Breast epithelium (tissue), 4 donors: ENCODE measurements at regions not wholly inside any gene's neighbourhood (a gene's known extent, or its start where the extent isn't known, plus 50 kb on each side); places are given as distances from the start of the nearest gene placed in this dataset.

ENCODE experiments used
- DNase-seq, 2 donors: peaks; one replicate each; pipeline ENCODE4 v3.0.0-alpha.2; 2019; ENCODE audit warnings: low spot score in 2 of 2
- H3K27ac ChIP-seq, 2 donors: fragments of 200-600 bp; sonication (generic) in 1 of 2; one replicate each; pipeline ENCODE4 v1.5.1; 2016 to 2019; ENCODE audit warnings: mild to moderate bottlenecking in 1 of 2
- H3K27me3 ChIP-seq, 2 donors: fragments of 200-600 bp; sonication (generic) in 1 of 2; one replicate each; pipeline versions ENCODE4 v1.5.1 to v1.6.0; 2017 to 2019; ENCODE audit warnings: control low read depth in 1 of 2, mild to moderate bottlenecking in 1 of 2
- H3K36me3 ChIP-seq: fragments of 200-600 bp; one replicate; pipeline ENCODE4 v1.5.1; 2019
- H3K4me1 ChIP-seq, 2 donors: fragments of 200-600 bp; sonication (generic); one replicate each; pipeline ENCODE4 v1.5.1; 2016 to 2019; ENCODE audit warnings: control low read depth in 1 of 2
- H3K4me3 ChIP-seq, 3 donors: fragments of 200-600 bp; sonication (generic); 1 replicate in 2 of 3; 2 replicates in 1 of 3; pipeline ENCODE4 v1.5.1; 2016 to 2019; ENCODE audit warnings: mild to moderate bottlenecking in 3 of 3, moderate library complexity in 2 of 3
- H3K9me3 ChIP-seq, 2 donors: fragments of 200-600 bp; sonication (generic) in 1 of 2; one replicate each; pipeline ENCODE4 v1.5.1; 2016 to 2019; ENCODE audit warnings: control low read depth in 1 of 2
- POLR2A ChIP-seq: fragments of 450-650 bp; IDR thresholded peaks from one replicate; pipeline ENCODE4 v1.6.1; 2016; ENCODE audit warnings: antibody characterized with exemption, mild to moderate bottlenecking, moderate library complexity
- POLR2AphosphoS5 ChIP-seq, 3 donors: sonication (generic); formaldehyde crosslinking; IDR thresholded peaks; one replicate each; pipeline ENCODE4 v1.6.1; 2017; ENCODE audit warnings: antibody characterized with exemption in 3 of 3
- intact Hi-C: fragments of 100-400 bp; cut with DNase I; formaldehyde crosslinking; loops from one replicate; pipeline ENCODE4 v1.15.1; 2023; ENCODE audit warnings: low total_unique reads
- TF ChIP-seq, protein P1 (sequence below), 3 donors: fragments of 450-650 bp; IDR thresholded peaks; one replicate each; pipeline ENCODE4 v1.5.1; 2016 to 2017; ENCODE audit warnings: antibody characterized with exemption in 3 of 3, mild to moderate bottlenecking in 3 of 3, moderate library complexity in 3 of 3

DNA sequence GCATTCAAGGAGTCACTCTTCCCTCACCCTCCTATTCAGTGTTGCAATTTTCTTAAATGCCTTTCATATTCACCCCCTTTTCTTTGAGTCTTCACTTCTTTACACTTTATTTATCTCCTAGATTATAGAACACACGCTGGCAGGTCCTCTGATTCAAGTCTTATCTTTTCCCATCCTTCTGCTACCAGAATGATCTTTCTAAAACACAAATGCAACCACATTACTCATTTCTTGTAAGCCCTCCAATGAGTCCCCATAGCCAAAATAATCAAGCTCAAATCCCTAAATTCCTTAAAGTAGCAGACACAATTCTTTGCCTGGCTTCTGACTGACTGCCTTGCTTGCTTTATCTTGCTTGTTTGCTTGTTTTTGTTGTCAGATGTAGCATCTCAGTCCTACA, 920.0 kb downstream of the TFAP2A start:
- no peaks in the 10 kb centered on the region for H3K36me3 ChIP-seq
- no peak for DNase-seq
- H3K9me3 ChIP-seq, result no peaks in the 10 kb centered on the region
- no peak overlapping the region for H3K27ac ChIP-seq
- H3K4me1 ChIP-seq, result no peaks in the 10 kb centered on the region
- intact Hi-C loops, result no loop called here
- no peaks in the 10 kb centered on the region for H3K27me3 ChIP-seq
- TF ChIP-seq POLR2A, result no peak
- TF ChIP-seq, protein P1, sequence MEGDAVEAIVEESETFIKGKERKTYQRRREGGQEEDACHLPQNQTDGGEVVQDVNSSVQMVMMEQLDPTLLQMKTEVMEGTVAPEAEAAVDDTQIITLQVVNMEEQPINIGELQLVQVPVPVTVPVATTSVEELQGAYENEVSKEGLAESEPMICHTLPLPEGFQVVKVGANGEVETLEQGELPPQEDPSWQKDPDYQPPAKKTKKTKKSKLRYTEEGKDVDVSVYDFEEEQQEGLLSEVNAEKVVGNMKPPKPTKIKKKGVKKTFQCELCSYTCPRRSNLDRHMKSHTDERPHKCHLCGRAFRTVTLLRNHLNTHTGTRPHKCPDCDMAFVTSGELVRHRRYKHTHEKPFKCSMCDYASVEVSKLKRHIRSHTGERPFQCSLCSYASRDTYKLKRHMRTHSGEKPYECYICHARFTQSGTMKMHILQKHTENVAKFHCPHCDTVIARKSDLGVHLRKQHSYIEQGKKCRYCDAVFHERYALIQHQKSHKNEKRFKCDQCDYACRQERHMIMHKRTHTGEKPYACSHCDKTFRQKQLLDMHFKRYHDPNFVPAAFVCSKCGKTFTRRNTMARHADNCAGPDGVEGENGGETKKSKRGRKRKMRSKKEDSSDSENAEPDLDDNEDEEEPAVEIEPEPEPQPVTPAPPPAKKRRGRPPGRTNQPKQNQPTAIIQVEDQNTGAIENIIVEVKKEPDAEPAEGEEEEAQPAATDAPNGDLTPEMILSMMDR (IDR thresholded peaks at IDR 0.05), result no peak
- no peak for TF ChIP-seq POLR2AphosphoS5 (IDR thresholded peaks at IDR 0.05)
- no peak overlapping the region for H3K4me3 ChIP-seq

DNA sequence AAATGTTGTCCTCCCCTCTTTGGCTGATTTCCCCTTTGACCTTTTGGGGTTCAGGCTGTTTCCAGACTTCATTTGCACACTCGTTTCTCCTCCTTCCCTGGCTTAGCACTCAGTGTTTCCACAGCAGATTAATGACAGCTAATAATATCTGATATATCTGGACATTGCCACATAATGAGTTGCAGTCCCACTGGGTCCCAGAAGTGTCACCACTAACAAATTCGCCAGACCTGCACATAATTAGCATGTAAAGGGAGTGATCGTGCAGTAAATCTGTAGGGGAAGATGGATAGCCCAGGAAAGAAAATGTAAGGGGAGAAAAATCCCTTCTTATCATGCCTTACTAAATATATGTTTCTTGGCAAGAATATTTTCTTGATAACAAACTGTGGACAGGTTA, 922.1 kb downstream of the TFAP2A start:
- intact Hi-C loops, result no loop called here
- no peak for DNase-seq
- Histone ChIP-seq H3K27me3 (no peaks in the 10 kb centered on the region), H3K9me3 (no peaks in the 10 kb centered on the region), H3K4me1 (no peaks in the 10 kb centered on the region), H3K4me3 (no peak overlapping the region), H3K27ac (no peak overlapping the region), H3K36me3 (no peaks in the 10 kb centered on the region)
- TF ChIP-seq POLR2A (no peak), POLR2AphosphoS5 (IDR thresholded peaks at IDR 0.05) (no peak)

DNA sequence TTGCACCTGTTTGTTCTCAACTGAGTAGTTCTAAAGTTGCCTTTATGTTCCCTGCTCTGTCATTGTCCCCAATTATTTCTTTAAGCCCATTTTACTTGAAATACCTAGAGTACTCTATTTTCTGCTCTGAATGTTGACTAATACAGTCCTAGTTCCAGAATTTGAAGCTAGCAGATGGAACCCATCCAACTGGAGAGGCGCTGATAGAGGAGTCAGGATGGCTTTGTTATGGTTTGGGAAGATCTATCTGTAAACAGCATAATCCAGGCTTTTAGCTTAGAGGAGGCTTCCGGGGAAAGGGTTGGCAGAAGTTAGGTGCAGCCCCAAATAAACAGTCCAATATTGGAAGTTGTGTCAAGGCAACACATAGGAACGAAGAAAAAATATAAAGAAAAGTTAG, 927.7 kb downstream of the TFAP2A start:
- TF ChIP-seq, protein P1 (IDR thresholded peaks at IDR 0.05), result no peak
- TF ChIP-seq POLR2A (no peak), POLR2AphosphoS5 (IDR thresholded peaks at IDR 0.05) (no peak)
- Histone ChIP-seq H3K36me3 (no peaks in the 10 kb centered on the region), H3K27me3 (no peaks in the 10 kb centered on the region), H3K4me3 (no peak overlapping the region), H3K4me1 (peaks cover 0 to 8% of the 10 kb centered on the region in 2 donors), H3K9me3 (no peaks in the 10 kb centered on the region), H3K27ac (no peak overlapping the region)
- intact Hi-C loops, result no loop called here
- DNase-seq, result no peak

DNA sequence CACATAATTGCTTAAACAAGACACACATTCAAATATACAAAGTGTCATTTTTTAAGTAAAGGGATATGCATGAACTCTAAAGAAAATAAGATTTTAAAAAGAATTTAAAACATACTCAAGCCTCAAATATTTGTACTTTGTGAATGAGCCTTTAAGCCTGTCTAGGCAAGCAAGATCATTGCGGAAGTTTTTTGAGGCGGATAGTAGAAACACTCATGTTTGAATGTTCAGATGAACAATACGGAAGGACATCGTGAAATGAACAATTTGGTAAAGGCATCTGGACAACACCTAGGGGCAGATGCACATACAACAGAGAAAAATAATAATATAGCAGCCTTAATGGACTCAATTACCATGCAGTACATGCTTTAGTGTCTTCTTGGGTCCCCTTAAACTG, 928.9 kb downstream of the TFAP2A start:
- Histone ChIP-seq H3K4me1 (peaks cover 0 to 11% of the 10 kb centered on the region in 2 donors), H3K4me3 (no peak overlapping the region), H3K27me3 (no peaks in the 10 kb centered on the region), H3K36me3 (no peaks in the 10 kb centered on the region), H3K9me3 (no peaks in the 10 kb centered on the region), H3K27ac (no peak overlapping the region)
- intact Hi-C loops, result no loop called here
- TF ChIP-seq POLR2A, result no peak
- TF ChIP-seq, protein P1 (IDR thresholded peaks at IDR 0.05), result no peak
- TF ChIP-seq POLR2AphosphoS5 (IDR thresholded peaks at IDR 0.05), result no peak
- DNase-seq, result no peak

DNA sequence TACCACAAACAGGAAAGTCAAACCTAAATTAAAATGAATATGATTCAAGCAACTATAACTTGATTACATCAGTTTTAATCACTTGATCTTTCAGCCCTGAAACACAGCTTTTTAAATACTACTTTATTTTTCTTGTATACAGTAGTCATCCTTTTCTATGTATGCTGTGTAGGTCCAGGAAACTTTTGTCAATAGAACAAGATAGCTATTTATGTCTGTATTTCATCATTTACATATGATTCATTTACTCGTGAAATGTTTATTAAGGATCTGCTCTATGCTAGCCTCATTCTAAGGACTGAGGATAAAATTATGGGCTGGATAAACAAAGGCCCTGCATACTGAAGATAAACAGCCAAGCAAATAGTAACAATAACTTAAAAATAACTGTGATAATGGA, 930.2 kb downstream of the TFAP2A start:
- Histone ChIP-seq H3K27me3 (no peaks in the 10 kb centered on the region), H3K27ac (peak overlapping the region in 1 of 2 donors; percentile 22), H3K4me3 (no peak overlapping the region), H3K4me1 (peaks cover 0 to 11% of the 10 kb centered on the region in 2 donors), H3K36me3 (no peaks in the 10 kb centered on the region), H3K9me3 (no peaks in the 10 kb centered on the region)
- no peak for TF ChIP-seq POLR2A
- TF ChIP-seq, protein P1 (IDR thresholded peaks at IDR 0.05), result no peak
- TF ChIP-seq POLR2AphosphoS5 (IDR thresholded peaks at IDR 0.05), result no peak
- no peak for DNase-seq
- intact Hi-C loops, result no loop called here

DNA sequence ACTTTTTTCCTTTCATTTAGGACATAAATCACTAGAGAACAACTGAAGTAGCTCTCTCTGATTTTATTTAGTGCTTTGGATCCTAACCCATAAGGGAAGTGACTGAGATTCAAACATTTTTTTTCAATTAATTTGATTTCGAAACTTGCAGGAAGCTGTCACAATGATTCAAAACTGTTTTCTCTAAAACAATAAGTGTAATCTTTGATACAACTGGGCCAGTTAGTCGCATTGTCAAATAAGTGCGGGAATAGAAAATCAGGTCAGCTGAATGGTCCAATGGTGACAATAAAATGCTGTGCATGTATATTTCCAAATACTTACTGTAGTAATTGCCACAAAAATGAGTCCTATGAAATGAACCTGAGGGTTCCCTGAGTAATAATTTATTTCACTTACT, 930.8 kb downstream of the TFAP2A start:
- H3K4me3 ChIP-seq, result no peak overlapping the region
- intact Hi-C loops, result no loop called here
- H3K27ac ChIP-seq, result no peak overlapping the region
- no peak for TF ChIP-seq POLR2A
- TF ChIP-seq, protein P1 (IDR thresholded peaks at IDR 0.05), result no peak
- no peak for TF ChIP-seq POLR2AphosphoS5 (IDR thresholded peaks at IDR 0.05)
- peaks cover 0 to 11% of the 10 kb centered on the region in 2 donors for H3K4me1 ChIP-seq
- no peak for DNase-seq
- no peaks in the 10 kb centered on the region for H3K9me3 ChIP-seq
- no peaks in the 10 kb centered on the region for H3K36me3 ChIP-seq
- H3K27me3 ChIP-seq, result no peaks in the 10 kb centered on the region
